Mucosa of rectum (tissue), 2 donors: ENCODE measurements at regions not wholly inside any gene's neighbourhood (a gene's known extent, or its start where the extent isn't known, plus 50 kb on each side); places are given as distances from the start of the nearest gene placed in this dataset.

Experiments used
- H3K27ac ChIP-seq, 2 donors: one replicate each; pipeline ENCODE4 v1.7.0; 2013; ENCODE audit warnings: inconsistent platforms in 2 of 2, low read depth in 2 of 2, low read length in 2 of 2
- H3K27me3 ChIP-seq, 2 donors: one replicate each; pipeline ENCODE4 v1.7.0; 2013; ENCODE audit warnings: low read length in 2 of 2; ENCODE audit not compliant: control insufficient read depth in 2 of 2, insufficient read depth in 2 of 2
- H3K36me3 ChIP-seq, 2 donors: one replicate each; pipeline ENCODE4 v1.7.0; 2013; ENCODE audit warnings: low read length in 2 of 2; ENCODE audit not compliant: control insufficient read depth in 2 of 2, insufficient read depth in 2 of 2
- H3K4me1 ChIP-seq, 2 donors: one replicate each; pipeline ENCODE4 v1.7.0; 2013; ENCODE audit warnings: low read length in 2 of 2, mild to moderate bottlenecking in 1 of 2; ENCODE audit not compliant: control insufficient read depth in 2 of 2, insufficient read depth in 2 of 2
- H3K4me3 ChIP-seq, 2 donors: one replicate each; pipeline ENCODE4 v1.7.0; 2013; ENCODE audit warnings: low read length in 2 of 2
- H3K9ac ChIP-seq, 2 donors: one replicate each; pipeline ENCODE4 v1.7.0; 2013; ENCODE audit warnings: low read length in 2 of 2, low read depth in 1 of 2, mild to moderate bottlenecking in 1 of 2
- H3K9me3 ChIP-seq, 2 donors: one replicate each; pipeline ENCODE4 v1.7.0; 2013; ENCODE audit warnings: low read length in 2 of 2; ENCODE audit not compliant: control insufficient read depth in 2 of 2
- donor health status: healthy.
- donor health status: Normal muscosa, but diverticular disease.

- Histone ChIP-seq H3K27me3 (no peaks in the 10 kb centered on the region), H3K4me3 (no peak overlapping the region), H3K27ac (no peak overlapping the region), H3K36me3 (no peaks in the 10 kb centered on the region), H3K9me3 (no peaks in the 10 kb centered on the region), H3K4me1 (peaks cover 0 to 3% of the 10 kb centered on the region in 2 donors), H3K9ac (no peak overlapping the region)
Observed at GRCh38 chr3:30069056-30069455, 537.3 kb upstream of the TGFBR2 start.

GRCh38 chr3:30073040-30073439 lies 533.4 kb upstream of the TGFBR2 start:
- Histone ChIP-seq H3K9ac (no peak overlapping the region), H3K36me3 (no peaks in the 10 kb centered on the region), H3K27me3 (no peaks in the 10 kb centered on the region), H3K4me1 (peaks cover 0 to 3% of the 10 kb centered on the region in 2 donors), H3K9me3 (no peaks in the 10 kb centered on the region), H3K4me3 (no peak overlapping the region), H3K27ac (peak overlapping the region; percentile 6 to 35)

GRCh38 chr3:30073622-30074021 lies 532.8 kb upstream of the TGFBR2 start:
- Histone ChIP-seq H3K9me3 (no peaks in the 10 kb centered on the region), H3K27ac (peak overlapping the region; percentile 6 to 35), H3K4me1 (peaks cover 0 to 5% of the 10 kb centered on the region in 2 donors), H3K36me3 (no peaks in the 10 kb centered on the region), H3K27me3 (no peaks in the 10 kb centered on the region), H3K4me3 (no peak overlapping the region), H3K9ac (no peak overlapping the region)

DNA sequence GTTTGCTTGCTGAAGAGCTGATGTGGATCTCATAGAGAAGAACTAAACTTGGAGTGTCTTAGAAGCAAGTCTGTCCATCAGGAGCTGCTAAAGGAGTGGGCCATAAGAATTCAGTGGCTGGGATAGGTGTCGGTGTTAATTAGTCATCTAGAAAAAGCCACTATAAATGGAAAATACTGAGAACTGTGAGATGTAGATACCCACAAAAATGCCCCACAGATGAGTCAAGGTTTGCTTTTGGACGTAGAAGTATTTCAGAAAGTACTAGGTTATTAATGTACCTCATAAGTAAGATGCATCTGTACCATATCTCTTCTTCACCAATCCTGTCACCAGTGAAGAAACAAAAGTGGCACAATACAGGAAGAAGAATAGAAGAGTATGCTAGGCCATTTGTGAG lies 530.9 kb upstream of the TGFBR2 start:
- Histone ChIP-seq H3K9ac (no peak overlapping the region), H3K27ac (no peak overlapping the region), H3K27me3 (no peaks in the 10 kb centered on the region), H3K9me3 (no peaks in the 10 kb centered on the region), H3K4me1 (peaks cover 0 to 11% of the 10 kb centered on the region in 2 donors), H3K4me3 (no peak overlapping the region), H3K36me3 (no peaks in the 10 kb centered on the region)

DNA sequence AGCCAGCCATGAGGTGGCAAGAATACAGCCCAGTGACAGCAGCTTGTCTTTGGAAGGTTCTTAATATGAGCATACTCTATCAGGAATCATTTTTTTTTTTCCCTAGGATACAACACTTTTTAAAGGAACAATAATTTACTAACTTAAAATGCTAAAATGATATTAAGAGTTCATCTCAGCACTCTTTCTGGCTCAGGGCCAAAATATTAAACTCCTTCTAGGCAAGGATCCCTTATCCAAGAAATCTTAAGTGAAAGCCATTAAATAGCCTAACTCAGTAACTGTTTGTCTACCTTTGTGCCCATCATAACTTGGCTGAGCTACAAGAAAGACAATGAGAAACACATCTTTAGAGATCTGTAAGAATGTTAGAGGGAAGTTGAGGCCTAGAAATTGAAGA lies 529.5 kb upstream of the TGFBR2 start:
- Histone ChIP-seq H3K27ac (no peak overlapping the region), H3K36me3 (no peaks in the 10 kb centered on the region), H3K9ac (no peak overlapping the region), H3K9me3 (no peaks in the 10 kb centered on the region), H3K4me1 (peaks cover 0 to 11% of the 10 kb centered on the region in 2 donors), H3K4me3 (no peak overlapping the region), H3K27me3 (no peaks in the 10 kb centered on the region)

- H3K4me3 ChIP-seq, result no peak overlapping the region
- no peaks in the 10 kb centered on the region for H3K9me3 ChIP-seq
- no peaks in the 10 kb centered on the region for H3K36me3 ChIP-seq
- no peak overlapping the region for H3K9ac ChIP-seq
- H3K27me3 ChIP-seq, result no peaks in the 10 kb centered on the region
- H3K4me1 ChIP-seq, result peaks cover 0 to 18% of the 10 kb centered on the region in 2 donors
- no peak overlapping the region for H3K27ac ChIP-seq
Observed at GRCh38 chr3:30077746-30078145, 528.7 kb upstream of the TGFBR2 start.

- Histone ChIP-seq H3K9me3 (no peaks in the 10 kb centered on the region), H3K4me3 (no peak overlapping the region), H3K36me3 (no peaks in the 10 kb centered on the region), H3K27me3 (no peaks in the 10 kb centered on the region), H3K9ac (no peak overlapping the region), H3K4me1 (peaks cover 0 to 16% of the 10 kb centered on the region in 2 donors), H3K27ac (peak overlapping the region; percentile 20 to 74)
Observed at GRCh38 chr3:30078736-30079135, 527.7 kb upstream of the TGFBR2 start.

DNA sequence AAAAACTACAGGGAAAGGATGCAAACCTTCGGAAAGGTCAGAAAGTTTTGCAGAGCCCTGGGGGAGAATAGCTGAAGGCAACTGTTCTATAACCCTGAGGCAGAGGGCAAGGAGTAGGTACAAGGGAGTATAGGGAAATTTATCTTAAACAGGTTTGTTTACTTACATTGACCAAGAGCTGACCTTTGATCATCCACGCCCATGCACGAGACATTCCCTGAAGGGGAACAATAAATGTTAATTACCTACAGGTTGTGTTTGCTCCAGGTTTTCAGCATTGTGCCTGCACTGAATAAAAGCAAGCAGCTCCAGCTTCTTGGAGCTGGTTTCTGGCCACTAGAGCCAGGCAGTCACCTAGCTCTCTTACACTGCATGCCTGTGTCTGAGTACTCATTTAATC lies 524.5 kb upstream of the TGFBR2 start:
- Histone ChIP-seq H3K9me3 (no peaks in the 10 kb centered on the region), H3K4me3 (peak overlapping the region in 1 of 2 donors; percentile 5), H3K36me3 (no peaks in the 10 kb centered on the region), H3K9ac (no peak overlapping the region), H3K27ac (peak overlapping the region; percentile 64 to 77), H3K4me1 (peaks cover 0 to 18% of the 10 kb centered on the region in 2 donors), H3K27me3 (no peaks in the 10 kb centered on the region)

GRCh38 chr3:30082652-30083051 lies 523.7 kb upstream of the TGFBR2 start:
- H3K4me3 ChIP-seq, result no peak overlapping the region
- H3K9ac ChIP-seq, result no peak overlapping the region
- H3K4me1 ChIP-seq, result peaks cover 0 to 18% of the 10 kb centered on the region in 2 donors
- no peaks in the 10 kb centered on the region for H3K36me3 ChIP-seq
- no peaks in the 10 kb centered on the region for H3K27me3 ChIP-seq
- no peaks in the 10 kb centered on the region for H3K9me3 ChIP-seq
- H3K27ac ChIP-seq, result peak overlapping the region; percentile 64 to 77

GRCh38 chr3:30083315-30083714 lies 523.1 kb upstream of the TGFBR2 start:
- Histone ChIP-seq H3K9me3 (no peaks in the 10 kb centered on the region), H3K9ac (no peak overlapping the region), H3K27me3 (no peaks in the 10 kb centered on the region), H3K4me1 (peaks cover 0 to 18% of the 10 kb centered on the region in 2 donors), H3K36me3 (no peaks in the 10 kb centered on the region), H3K27ac (no peak overlapping the region), H3K4me3 (no peak overlapping the region)

DNA sequence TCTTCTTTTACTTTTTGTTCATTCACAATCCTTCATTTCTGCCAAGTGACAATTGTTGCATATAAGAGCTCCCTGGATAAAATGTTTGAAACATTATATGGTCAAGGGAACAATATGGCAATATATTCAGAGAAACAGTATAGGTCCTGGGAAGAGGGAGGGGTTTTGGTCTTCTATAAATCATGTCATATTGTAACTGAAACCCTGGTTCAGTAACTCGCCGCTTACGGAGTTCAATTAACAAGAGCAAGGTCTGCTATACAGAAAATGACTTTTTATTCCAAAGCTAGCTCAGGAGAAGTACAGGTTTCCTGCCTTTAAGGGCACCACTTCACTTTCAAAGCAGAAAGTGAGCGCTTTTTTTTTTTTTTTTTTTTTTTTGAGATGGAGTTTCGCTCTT lies 522.1 kb upstream of the TGFBR2 start:
- Histone ChIP-seq H3K9me3 (no peaks in the 10 kb centered on the region), H3K27ac (no peak overlapping the region)

More for the DNA sequence above, 522.1 kb upstream of the TGFBR2 start:
- Histone ChIP-seq H3K9ac (no peak overlapping the region), H3K27me3 (no peaks in the 10 kb centered on the region), H3K4me3 (no peak overlapping the region), H3K36me3 (no peaks in the 10 kb centered on the region), H3K4me1 (peaks cover 0 to 11% of the 10 kb centered on the region in 2 donors)
